ENCODE measurements at regions not wholly inside any gene's neighbourhood (a gene's known extent, or its start where the extent isn't known, plus 50 kb on each side); places are given as distances from the start of the nearest gene placed in this dataset.

GRCh38 chr6:47372318-47372717, 62.6 kb upstream of the TNFRSF21 start:
- Histone ChIP-seq H3K9me2 (replicated peaks; ENCODE audit: insufficient read depth) (no peaks in the 10 kb centered on the region), H4K20me1 (ENCODE audit: insufficient read depth, poor library complexity, severe bottlenecking) (no peaks in the 10 kb centered on the region)
- 65% methylated on average over 1 of the region's 1 CpG for WGBS (ENCODE audit: low lambda C conversion rate, missing lambda C conversion rate)

GRCh38 chr6:47375426-47375825, 65.7 kb upstream of the TNFRSF21 start:
- Histone ChIP-seq H3K36me3 (replicated peaks; ENCODE audit: insufficient read depth, low read depth) (no peaks in the 10 kb centered on the region), H3K9me3 (ENCODE audit: low read depth) (no peaks in the 10 kb centered on the region), H3K4me3 (no peak overlapping the region), H3K4me2 (no peak overlapping the region), H3K9me2 (replicated peaks; ENCODE audit: insufficient read depth) (no peaks in the 10 kb centered on the region), H3K4me1 (ENCODE audit: insufficient read depth) (no peaks in the 10 kb centered on the region), H3K27me3 (no peaks in the 10 kb centered on the region), H3K79me2 (no peaks in the 10 kb centered on the region), H3K27ac (no peak overlapping the region), H4K20me1 (ENCODE audit: insufficient read depth, poor library complexity, severe bottlenecking) (no peaks in the 10 kb centered on the region), H2AFZ (no peak overlapping the region)
- 48% methylated on average over 1 of the region's 1 CpG for WGBS (ENCODE audit: low lambda C conversion rate, missing lambda C conversion rate)
- no peak for DNase-seq (ENCODE audit: low spot score)
- TF ChIP-seq EZH2 (IDR thresholded peaks at IDR 0.05; ENCODE audit: borderline replicate concordance) (no peak), CTCF (IDR thresholded peaks at IDR 0.05; ENCODE audit: poor library complexity) (no peak), EZH2phosphoT487 (IDR thresholded peaks at IDR 0.05; ENCODE audit: low read depth, severe bottlenecking, unreplicated experiment) (no peak)

More at GRCh38 chr6:47372318-47372717, 62.6 kb upstream of the TNFRSF21 start:
- Histone ChIP-seq H3K79me2 (no peaks in the 10 kb centered on the region), H3K4me3 (no peak overlapping the region), H3K27ac (no peak overlapping the region), H3K4me1 (ENCODE audit: insufficient read depth) (no peaks in the 10 kb centered on the region), H3K36me3 (replicated peaks; ENCODE audit: insufficient read depth, low read depth) (no peaks in the 10 kb centered on the region), H3K4me2 (no peak overlapping the region), H3K27me3 (no peaks in the 10 kb centered on the region), H3K9me3 (ENCODE audit: low read depth) (no peaks in the 10 kb centered on the region), H2AFZ (no peak overlapping the region)
- DNase-seq (ENCODE audit: low spot score), result no peak
- TF ChIP-seq EZH2phosphoT487 (IDR thresholded peaks at IDR 0.05; ENCODE audit: low read depth, severe bottlenecking, unreplicated experiment), result no peak
- no peak for TF ChIP-seq CTCF (IDR thresholded peaks at IDR 0.05; ENCODE audit: poor library complexity)
- no peak for TF ChIP-seq EZH2 (IDR thresholded peaks at IDR 0.05; ENCODE audit: borderline replicate concordance)

GRCh38 chr6:47376930-47377329, 67.2 kb upstream of the TNFRSF21 start:
- no peak for TF ChIP-seq EZH2 (IDR thresholded peaks at IDR 0.05; ENCODE audit: borderline replicate concordance)
- no peaks in the 10 kb centered on the region for H3K9me2 ChIP-seq (replicated peaks; ENCODE audit: insufficient read depth)
- H3K4me1 ChIP-seq (ENCODE audit: insufficient read depth), result no peaks in the 10 kb centered on the region
- H3K4me3 ChIP-seq, result no peak overlapping the region
- no peak overlapping the region for H3K27ac ChIP-seq
- H3K36me3 ChIP-seq (replicated peaks; ENCODE audit: insufficient read depth, low read depth), result no peaks in the 10 kb centered on the region
- H3K9me3 ChIP-seq (ENCODE audit: low read depth), result no peaks in the 10 kb centered on the region
- H3K4me2 ChIP-seq, result no peak overlapping the region
- no peak for DNase-seq (ENCODE audit: low spot score)
- H3K79me2 ChIP-seq, result no peaks in the 10 kb centered on the region
- no peaks in the 10 kb centered on the region for H3K27me3 ChIP-seq
- H4K20me1 ChIP-seq (ENCODE audit: insufficient read depth, poor library complexity, severe bottlenecking), result no peaks in the 10 kb centered on the region
- no peak overlapping the region for H2AFZ ChIP-seq
- 77% methylated on average over 15 of the region's 15 CpGs for WGBS (ENCODE audit: low lambda C conversion rate, missing lambda C conversion rate)

GRCh38 chr6:47377971-47378370, 68.3 kb upstream of the TNFRSF21 start:
- no peaks in the 10 kb centered on the region for H3K36me3 ChIP-seq (replicated peaks; ENCODE audit: insufficient read depth, low read depth)
- H3K4me1 ChIP-seq (ENCODE audit: insufficient read depth), result no peaks in the 10 kb centered on the region
- no peaks in the 10 kb centered on the region for H3K9me3 ChIP-seq (ENCODE audit: low read depth)
- no peak overlapping the region for H3K4me2 ChIP-seq
- H3K27me3 ChIP-seq, result no peaks in the 10 kb centered on the region
- TF ChIP-seq EZH2 (IDR thresholded peaks at IDR 0.05; ENCODE audit: borderline replicate concordance) (no peak), CTCF (IDR thresholded peaks at IDR 0.05; ENCODE audit: poor library complexity) (no peak), EZH2phosphoT487 (IDR thresholded peaks at IDR 0.05; ENCODE audit: low read depth, severe bottlenecking, unreplicated experiment) (no peak)
- no peak for DNase-seq (ENCODE audit: low spot score)
- WGBS (ENCODE audit: low lambda C conversion rate, missing lambda C conversion rate), result 92% methylated on average over 2 of the region's 2 CpGs
- H3K79me2 ChIP-seq, result no peaks in the 10 kb centered on the region
- no peak overlapping the region for H2AFZ ChIP-seq
- no peaks in the 10 kb centered on the region for H3K9me2 ChIP-seq (replicated peaks; ENCODE audit: insufficient read depth)
- no peak overlapping the region for H3K27ac ChIP-seq
- H4K20me1 ChIP-seq (ENCODE audit: insufficient read depth, poor library complexity, severe bottlenecking), result no peaks in the 10 kb centered on the region
- H3K4me3 ChIP-seq, result no peak overlapping the region

All from hepatocyte (in vitro differentiated cells).